ENCODE measurements at regions not wholly inside any gene's neighbourhood (a gene's known extent, or its start where the extent isn't known, plus 50 kb on each side); places are given as distances from the start of the nearest gene placed in this dataset.
A peak's percentile ranks its signal among the peaks of the same experiment; 100 is the strongest.
"Not testable (repeated sequence)": the region's sequence is repeated elsewhere in the genome, so short reads cannot be mapped to it uniquely, and the experiment has no call there.

DNA sequence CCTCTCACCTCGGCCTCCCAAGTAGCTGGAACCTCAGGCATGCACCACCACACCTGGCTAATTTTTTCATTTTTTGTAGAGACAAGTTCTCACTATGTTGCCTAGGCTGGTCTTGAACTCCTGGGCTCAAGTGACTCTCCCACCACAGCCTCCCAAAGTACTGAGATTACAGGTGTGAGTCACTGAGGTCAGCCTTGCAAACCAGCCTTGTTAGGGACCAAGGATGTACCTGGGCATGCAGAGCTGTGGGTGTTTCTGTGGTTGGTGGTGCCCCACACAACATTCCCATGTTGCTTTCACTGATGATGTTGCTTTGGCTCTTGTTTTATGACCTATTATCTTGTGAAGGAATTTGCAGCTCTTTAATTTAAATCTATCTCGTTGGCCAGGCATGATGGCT, 54.8 kb downstream of the OTUD1 start:
- DNase-seq = no peak

- DNase-seq = no peak
Measured at GRCh38 chr10:23496727-23497126, 57.9 kb downstream of the OTUD1 start.

- no peak for DNase-seq
Measured at GRCh38 chr10:23499372-23500132, 60.7 kb downstream of the OTUD1 start.

GRCh38 chr10:23505797-23506465, 67.1 kb downstream of the OTUD1 start:
- DNase-seq = no peak

DNA sequence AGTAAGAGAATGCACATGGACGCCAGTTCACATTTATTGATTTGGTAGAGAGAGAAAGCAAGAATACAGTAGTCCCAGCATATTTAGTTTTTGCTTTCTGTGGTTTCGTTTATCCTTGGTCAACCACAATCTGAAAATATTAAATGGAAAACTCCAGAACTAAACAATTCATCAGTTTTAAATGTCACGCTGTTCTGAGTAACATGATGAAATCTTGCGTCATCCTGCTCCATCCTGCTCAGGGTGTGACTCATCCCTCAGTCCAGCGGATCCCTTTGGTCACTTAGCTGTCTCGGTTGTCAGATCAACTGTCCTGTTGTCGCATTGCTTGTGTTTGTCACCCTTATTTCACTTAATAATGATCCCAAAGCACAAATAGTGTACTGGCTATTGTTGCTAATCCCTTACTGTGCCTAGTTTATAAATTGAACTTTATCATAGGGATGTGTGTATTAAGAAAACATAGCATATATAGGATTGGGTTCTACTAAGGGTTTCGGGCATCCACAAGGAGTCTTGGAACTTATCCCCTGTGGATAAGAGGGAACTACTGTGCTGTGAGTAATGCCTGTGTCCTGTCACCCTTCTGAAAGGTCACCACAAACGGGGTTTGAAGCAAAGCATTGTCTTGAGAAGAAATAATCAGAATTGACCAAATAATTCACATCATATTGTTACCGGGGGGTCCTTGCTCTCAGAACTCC, 73.6 kb downstream of the OTUD1 start:
- no peak for DNase-seq

DNA sequence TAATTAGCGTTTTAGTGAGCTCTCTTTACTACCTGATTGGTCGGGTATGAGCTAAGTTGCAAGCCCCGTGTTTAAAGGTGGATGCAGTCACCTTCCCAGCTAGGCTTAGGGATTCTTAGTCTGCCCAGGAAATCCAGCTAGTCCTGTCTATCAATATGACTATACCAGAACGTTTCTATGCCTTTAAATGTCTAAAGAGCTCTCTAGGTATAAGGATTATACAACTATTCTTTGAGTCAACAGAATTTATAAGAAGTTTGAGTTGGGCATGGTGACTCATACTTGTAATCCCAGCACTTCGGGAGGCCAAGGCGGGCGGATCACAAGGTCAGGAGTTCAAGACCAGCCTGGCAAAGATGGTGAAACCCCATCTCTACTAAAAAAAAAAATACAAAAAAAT, 74.7 kb downstream of the OTUD1 start:
- DNase-seq = not testable (repeated sequence)

- DNase-seq = no peak
Measured at GRCh38 chr10:23514321-23514720, 75.4 kb downstream of the OTUD1 start.

GRCh38 chr10:23516530-23516929, 77.7 kb downstream of the OTUD1 start:
- peak; percentile 51 for DNase-seq

DNA sequence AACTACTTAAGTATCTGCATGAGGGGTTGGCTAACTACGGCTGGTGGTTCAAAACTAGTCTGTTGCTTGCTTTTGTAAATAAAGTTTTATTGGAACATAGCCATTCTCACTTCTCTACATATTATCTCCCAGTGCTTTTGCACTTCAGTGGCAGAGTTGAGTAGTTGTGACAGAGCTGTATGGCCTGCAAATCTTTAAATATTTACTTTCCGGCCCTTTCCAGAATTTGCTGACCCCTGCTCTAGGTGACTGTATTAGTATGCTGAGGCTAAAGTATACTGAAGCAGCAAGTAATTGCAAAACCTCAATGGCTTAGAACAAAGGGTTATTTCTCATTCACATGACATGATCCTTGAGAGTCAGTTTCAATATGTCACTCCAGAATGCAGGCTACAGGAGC, 78.3 kb downstream of the OTUD1 start:
- no peak for DNase-seq

DNA sequence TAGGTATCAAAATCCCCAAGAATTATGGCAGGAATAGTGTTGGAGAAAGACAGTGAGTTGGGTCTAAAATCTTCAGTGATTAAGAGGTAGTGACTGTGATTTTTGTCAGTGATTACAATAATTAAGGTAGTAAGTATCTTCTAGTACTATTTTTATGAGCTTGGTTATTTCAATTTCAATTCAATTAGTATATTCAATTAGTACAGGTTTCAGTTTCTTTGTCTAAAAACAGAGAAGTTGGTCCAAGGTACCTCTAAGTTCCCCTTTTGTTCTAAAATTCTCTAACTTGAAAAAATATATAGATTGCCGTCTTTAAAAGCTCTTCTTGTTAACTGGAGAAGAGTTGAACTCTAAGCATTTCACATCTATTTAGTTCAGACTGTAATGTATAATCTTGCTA, 82.9 kb downstream of the OTUD1 start:
- no peak for DNase-seq

- no peak for DNase-seq
Measured at GRCh38 chr10:23522345-23522744, 83.5 kb downstream of the OTUD1 start.

GRCh38 chr10:23523251-23523650, 84.4 kb downstream of the OTUD1 start:
- no peak for DNase-seq

DNA sequence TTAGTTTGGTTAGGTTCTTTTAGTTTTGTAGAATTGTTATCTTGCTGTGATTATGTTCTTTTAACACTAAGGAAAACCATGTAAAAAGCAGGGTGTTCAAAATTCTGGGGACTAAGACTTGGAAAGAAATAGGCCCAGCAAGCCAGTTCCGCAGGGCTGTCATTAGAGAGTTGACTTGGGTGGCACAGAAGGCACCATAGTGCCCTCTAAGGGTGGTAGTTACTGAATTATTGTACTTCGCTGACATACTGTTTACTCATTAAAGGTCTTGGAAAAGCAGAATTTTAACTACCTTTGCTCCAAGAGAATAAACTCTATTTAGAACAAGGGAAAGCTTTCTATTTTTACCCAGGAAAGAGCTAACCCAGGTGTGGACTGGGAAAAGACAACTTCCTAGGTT, 86.5 kb downstream of the OTUD1 start:
- DNase-seq = no peak

- no peak for DNase-seq
Measured at GRCh38 chr10:23528419-23528818, 89.5 kb downstream of the OTUD1 start.

DNA sequence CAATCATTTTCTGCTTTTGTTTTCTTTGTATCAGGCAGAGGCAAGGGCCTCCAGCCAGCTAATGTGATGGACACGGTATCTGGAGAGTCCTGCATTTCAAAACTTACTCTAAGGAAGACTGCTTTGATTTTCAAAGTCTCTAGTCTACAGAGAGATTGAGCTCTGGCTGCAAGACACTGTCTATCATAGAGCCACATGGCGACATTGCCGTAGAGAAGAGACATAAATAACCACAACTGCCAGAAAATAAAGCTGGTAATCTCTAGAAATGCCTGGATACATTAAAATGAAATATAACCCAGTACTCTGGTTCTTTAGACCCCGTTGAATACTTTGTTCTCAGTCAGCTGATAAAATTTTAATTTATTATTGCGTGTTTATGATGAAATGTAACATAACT, 90.8 kb downstream of the OTUD1 start:
- DNase-seq = no peak

GRCh38 chr10:23530079-23530478, 91.2 kb downstream of the OTUD1 start:
- DNase-seq = no peak

DNA sequence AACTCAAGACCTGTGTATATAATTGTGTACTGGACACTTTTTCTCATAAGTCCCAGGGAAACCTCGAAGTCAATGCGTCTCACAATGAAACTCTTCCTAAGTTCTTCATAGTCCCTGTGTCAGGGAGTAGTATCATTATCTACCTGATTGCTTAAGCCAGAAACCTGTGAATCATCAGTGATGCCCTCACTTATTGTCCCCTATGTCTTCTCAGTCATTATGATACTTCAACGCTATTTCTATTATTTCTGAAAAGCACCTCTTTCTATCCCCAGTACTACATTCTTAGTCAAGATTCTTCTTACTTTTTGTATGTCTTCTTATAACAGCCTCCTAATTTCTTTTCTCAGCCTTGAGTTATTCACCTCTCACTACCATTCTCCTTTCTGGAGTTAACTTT, 94.3 kb downstream of the OTUD1 start:
- DNase-seq = no peak

GRCh38 chr10:23534326-23534725, 95.5 kb downstream of the OTUD1 start:
- no peak for DNase-seq

DNA sequence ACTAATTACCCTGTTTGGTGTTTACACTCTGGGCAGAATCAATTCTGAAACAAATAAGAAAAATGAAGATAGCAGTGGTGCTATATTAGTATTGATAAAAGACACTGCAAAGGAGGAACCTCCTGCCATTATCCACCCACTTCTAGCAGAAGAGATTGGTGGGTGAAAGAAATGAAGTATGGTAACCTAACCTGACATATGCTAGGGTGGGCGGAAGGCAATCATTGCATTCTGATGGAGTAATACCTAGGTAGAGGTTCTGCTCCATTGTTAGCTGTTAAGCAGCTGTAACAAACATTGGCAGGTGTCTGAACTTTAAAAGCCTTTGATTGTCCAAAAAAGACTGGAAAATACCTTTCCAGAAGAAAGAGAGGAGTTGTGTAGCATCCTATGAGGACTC, 95.9 kb downstream of the OTUD1 start:
- no peak for DNase-seq

- DNase-seq = no peak
Measured at GRCh38 chr10:23535381-23535780, 96.5 kb downstream of the OTUD1 start.

- no peak for DNase-seq
Measured at GRCh38 chr10:23538968-23539367, 100.1 kb downstream of the OTUD1 start.

DNA sequence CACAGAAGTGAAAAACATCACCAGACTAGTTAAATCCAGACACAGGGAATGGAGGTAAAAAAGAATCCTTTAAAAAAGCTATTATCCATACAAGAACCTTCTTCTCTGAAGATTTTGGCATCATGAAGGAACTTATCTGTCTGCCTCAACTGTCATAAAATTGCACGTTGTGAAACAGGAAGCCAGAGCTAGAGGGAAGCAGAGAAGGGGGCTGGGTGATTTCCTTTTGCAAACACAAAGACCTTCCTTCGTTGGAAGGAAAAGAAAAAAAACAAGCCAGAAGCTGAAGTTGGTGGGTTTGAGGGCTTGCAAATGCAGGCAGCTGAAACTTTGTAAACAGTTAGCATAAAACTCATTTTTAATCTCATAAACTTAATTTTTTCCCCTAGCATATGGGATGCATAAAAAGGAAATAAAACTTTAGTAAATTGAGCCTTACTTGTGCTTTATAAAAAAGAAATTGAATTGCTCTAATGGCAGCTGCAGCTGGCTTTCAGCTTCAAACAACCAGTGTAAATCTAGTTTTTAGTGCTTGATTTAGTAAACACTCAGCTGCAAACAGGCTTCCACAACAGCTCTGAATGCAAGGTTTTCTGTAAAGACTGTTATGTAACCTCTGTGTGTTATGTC, 101.6 kb downstream of the OTUD1 start:
- DNase-seq = peak; percentile 33

Measured in renal pelvis (tissue), 1 donor.